Renal cortical epithelial cell (primary cell): ENCODE measurements at regions not wholly inside any gene's neighbourhood (a gene's known extent, or its start where the extent isn't known, plus 50 kb on each side); places are given as distances from the start of the nearest gene placed in this dataset.
A peak's percentile ranks its signal among the peaks of the same experiment; 100 is the strongest.
"Not testable (repeated sequence)": the region's sequence is repeated elsewhere in the genome, so short reads cannot be mapped to it uniquely, and the experiment has no call there.

Experiments used
- DNase-seq: peaks from one replicate; pipeline ENCODE4 v3.0.0-alpha.2; 2011; ENCODE audit warnings: low read depth

- not testable (repeated sequence) for DNase-seq
These were observed 63.1 kb downstream of the TRIM43 start for GRCh38 chr2:95654897-95655296.

- DNase-seq, result not testable (repeated sequence)
These were observed 64.8 kb downstream of the TRIM43 start for GRCh38 chr2:95656553-95656952.

- DNase-seq, result not testable (repeated sequence)
These were observed 66.1 kb downstream of the TRIM43 start for GRCh38 chr2:95657937-95658336.

DNA sequence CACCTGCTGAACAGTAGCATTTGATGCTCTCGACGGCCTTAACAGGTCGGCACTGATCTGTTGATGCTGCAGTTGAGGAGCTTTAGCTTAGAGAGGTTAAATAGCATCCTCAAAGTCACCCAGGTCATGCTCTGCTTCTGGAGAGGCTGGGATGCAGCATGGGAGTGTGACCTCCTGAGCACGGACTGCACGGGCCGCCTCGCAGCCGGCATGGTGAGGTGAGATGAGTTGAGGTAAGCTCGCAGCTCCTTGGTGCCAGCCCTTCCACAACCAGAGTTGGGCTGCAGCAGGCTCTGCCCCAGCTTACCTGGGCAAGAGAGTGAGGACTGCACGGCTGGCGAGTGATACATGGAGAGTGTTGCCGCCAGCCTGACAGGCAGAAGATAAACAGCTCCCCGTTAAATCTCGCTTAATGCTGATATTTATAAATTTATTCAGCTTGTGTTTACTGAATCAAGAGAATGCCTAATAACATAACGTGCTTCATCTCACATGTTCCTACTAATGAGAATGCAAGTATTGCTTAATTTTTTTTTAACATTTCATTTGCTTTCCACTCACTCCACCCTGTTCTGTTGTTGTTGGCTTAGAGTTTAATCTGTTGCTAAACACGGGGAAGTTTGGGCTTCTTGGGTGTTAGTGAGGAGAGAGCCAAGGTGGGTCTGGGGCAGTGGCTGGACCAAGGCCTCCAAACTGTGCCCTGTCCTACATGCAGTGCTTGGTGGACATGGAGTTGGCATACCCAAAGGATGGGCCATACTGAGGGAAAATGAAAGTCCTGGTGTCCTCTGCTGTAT is 69.2 kb downstream of the TRIM43 start:
- not testable (repeated sequence) for DNase-seq

DNA sequence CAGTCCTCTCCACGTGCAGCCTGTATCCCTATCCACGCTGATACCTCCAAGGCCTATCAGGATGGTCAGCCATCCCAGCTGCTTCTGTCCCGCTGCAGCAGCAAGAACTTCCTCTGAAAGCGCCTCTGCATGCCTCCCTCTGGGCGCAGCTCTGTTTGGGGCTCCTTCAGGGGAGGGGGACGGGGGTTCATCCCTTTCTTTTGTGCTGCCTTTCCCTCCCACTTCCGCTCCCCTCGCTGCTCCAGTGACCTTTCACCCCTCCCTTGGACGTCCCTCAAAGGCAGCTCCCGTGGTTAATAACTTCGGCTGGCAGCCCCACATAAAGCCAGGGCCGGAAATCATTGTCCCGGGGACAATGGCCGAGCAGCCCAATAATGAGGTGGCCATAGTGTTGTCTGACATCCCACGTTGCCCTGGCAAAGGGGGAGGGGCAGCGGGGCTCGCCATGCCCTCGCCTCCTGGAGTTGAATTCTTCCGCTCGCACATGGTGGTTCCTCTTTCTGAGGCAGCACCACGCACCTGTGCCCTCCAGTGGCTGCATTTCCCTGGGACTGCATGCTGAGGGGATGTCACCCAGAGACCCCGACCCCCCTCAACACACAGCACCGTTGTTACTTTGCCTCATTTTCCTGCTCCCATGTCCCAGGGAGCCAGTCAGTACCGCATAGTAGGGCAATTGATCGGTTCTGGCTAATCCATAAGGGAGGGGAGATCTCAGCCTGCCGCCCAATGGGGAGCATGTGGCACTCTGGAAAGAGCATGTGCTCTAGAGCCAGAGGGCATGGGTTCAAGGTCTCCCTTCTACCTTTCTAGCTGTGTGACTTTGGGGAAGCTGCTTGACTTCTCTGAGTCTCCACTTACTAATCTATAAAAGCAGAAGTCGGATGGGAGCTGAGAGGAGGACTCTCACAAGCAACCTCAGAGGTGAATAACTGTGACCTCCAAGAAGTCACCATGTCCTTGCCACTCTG is 72.0 kb downstream of the TRIM43 start:
- DNase-seq, result not testable (repeated sequence)

DNA sequence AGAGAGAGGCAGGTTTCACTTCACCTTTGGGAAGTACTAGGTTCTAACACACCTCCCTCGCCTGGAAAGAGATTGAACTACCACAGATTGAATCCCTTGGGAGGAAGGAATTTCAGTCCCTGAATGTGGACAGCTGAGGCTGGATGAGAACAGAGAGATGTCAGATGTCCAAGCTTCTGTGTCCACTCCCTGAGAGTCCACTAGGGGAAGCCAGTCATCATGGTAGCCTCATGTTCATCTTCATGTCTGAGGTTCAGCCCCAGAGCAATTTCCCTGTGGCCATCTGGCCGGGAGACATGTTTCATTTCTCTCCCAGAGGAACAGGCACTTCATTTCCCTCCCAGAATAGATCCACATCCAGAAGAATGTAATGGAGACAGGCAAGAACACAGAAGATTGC is 74.8 kb downstream of the TRIM43 start:
- DNase-seq, result not testable (repeated sequence)

- no peak for DNase-seq
These were observed 75.7 kb downstream of the TRIM43 start for GRCh38 chr2:95667480-95667879.

GRCh38 chr2:95668934-95669333 is 77.1 kb downstream of the TRIM43 start:
- DNase-seq, result not testable (repeated sequence)

DNA sequence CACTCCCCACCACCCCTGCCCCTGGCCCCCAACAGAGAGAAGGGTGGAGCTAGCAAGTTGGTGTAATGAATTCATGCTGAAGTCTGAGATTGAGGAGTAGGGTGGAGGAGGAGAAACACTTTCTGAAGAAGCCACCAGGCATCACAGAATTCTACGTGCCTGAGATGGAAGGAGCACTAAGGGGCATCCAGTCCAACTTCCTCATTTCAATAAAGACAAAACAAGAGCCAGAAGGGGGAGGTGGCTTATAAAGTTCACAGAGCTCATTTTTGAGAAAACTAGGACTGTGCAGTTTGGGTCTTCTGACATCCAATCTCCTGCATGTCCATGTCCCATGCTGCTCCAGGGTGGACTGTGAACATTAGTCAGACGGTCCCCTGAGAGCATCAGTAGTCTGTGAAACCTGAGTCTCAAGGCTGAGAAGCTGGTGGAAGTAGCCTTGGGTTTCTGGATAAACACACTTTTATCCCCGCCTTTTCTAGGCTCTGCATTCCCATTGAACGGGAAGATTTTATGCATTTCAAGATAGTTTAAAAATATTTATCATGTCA is 77.7 kb downstream of the TRIM43 start:
- DNase-seq, result no peak

- DNase-seq, result no peak
These were observed 78.4 kb downstream of the TRIM43 start for GRCh38 chr2:95670167-95670566.

DNA sequence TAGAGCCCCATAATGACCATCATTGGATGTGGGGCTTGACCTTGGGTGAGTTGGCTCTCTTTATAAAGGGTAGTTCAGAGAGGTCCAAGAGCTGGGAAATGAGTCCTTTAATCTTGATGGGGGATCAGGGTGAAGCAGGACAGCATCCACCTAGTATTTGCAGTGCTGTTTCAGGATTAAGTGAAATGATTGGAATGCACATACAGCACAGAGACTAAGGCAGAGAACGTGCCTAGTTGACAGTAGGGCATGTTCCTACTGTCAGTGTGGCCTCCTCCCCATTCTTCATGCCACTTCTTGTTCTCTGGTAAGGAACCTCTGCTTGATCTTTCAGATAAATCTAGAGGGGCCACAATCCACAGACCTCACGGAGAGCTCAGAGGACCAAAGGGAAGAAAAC is 78.9 kb downstream of the TRIM43 start:
- DNase-seq, result no peak

DNA sequence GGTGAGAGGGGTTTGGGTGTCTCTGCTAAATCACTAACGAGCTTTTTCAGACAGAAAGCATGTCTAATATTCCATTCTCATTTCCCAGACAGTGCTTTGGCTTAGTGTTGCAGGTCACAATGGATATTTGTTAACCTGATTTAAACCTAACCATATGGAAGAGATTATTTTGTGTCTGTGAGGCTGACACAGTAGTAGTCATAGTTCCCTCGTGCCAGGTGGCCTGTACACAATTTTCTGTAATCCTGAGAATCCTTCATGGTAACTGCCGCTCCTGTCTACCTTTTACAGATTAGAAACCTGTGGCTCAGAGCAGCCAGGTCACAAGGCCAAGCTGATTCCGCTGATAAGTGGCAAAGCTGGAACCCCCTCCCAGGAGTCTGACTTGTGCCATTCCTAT is 79.4 kb downstream of the TRIM43 start:
- not testable (repeated sequence) for DNase-seq

- DNase-seq, result not testable (repeated sequence)
These were observed 80.2 kb downstream of the TRIM43 start for GRCh38 chr2:95671992-95672391.

DNA sequence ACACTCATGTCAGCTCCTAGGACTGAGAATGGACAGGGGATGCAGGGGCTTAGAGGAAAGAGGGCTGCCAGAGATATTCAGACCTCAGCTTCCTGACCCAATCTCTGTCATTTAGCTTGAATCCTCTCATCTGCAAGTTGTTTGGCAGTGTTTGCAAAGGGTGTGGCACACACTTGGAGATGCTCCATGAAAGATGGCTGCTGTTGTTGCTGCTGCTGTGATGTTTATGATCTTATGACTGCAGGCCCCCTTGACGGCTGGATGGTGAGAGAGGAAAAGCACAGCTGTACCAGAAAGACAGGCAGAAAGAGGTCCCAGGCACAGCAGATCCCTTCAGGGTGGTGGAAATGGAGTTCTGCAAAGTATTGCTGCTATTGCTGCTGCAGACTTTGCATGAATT is 80.7 kb downstream of the TRIM43 start:
- DNase-seq, result not testable (repeated sequence)

- no peak for DNase-seq
These were observed 82.4 kb downstream of the TRIM43 start for GRCh38 chr2:95674186-95674585.

GRCh38 chr2:95676573-95676972 is 84.8 kb downstream of the TRIM43 start:
- DNase-seq, result not testable (repeated sequence)

GRCh38 chr2:95677346-95677745 is 85.5 kb downstream of the TRIM43 start:
- DNase-seq, result no peak

DNA sequence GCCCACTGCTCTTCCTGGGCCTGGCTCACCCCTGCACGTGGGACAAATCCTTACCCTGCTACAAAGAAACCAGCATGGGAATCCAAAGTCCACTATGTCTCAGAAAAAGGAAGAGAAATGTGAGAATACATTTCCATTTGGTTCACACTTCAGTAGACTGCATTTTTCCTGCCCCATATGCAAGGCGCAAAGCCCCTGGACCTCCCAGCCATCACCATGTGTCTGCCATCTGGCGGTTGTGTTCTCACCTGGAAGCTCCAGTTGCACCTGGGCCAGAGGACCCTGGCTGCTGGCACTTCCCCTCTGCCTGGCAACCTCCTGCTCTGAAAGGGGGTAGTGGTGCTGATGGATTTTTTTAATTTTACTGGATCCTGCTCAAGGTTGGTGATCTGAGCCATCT is 86.0 kb downstream of the TRIM43 start:
- not testable (repeated sequence) for DNase-seq

DNA sequence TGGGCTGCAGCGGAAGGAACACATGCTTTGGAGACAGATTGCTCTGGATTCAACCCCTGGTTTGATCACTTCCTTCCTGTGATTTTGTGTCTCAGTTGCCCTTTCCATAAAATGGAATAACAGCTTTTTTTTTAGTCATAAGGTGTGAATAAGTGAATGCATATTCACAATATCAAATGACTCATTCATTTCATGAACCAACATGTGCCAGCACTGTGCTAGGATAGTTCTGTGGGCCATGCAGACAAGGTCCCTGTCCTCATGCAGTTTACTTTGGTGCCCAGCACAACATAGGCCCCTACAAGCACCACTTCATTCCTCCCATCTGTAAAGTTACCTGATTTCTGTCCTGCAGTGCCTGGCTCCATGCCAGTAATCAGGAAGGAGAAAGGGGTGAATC is 89.4 kb downstream of the TRIM43 start:
- peak; percentile 8 for DNase-seq

GRCh38 chr2:95681589-95682081 is 89.8 kb downstream of the TRIM43 start:
- DNase-seq, result peak; percentile 81

DNA sequence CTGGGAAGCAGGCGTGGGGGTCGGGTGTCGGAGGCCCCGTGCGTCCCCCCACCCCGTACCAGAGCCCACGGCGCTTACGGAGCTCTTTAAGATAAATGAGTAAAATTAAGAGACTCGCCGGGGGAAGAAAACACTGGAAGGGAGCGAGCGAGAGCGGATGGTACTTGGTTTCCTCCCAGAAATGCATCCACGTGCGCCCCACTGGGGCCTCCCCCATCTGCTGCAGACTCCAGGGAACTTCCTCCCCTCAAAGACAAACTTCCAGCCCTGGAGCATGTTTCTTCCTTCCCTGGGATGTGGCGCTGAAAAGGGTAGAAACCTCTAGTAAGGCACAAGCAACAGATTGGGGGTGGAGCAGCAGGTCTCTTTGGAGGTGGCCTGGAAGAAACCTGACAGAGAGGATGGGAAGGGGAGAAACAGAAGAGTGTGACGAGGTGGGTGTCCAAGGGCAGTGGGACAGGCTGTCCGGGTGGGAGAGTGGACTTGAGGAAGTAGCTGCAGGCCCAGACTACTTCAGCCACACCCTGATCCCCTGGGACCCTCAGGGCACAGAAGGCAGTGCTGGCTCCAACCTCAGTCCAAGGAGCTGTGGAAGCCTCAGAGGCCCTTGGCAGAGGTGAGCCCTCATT is 91.2 kb downstream of the TRIM43 start:
- not testable (repeated sequence) for DNase-seq

- DNase-seq, result no peak
These were observed 93.7 kb downstream of the TRIM43 start for GRCh38 chr2:95685513-95685912.
